ENCODE measurements at regions not wholly inside any gene's neighbourhood (a gene's known extent, or its start where the extent isn't known, plus 50 kb on each side); places are given as distances from the start of the nearest gene placed in this dataset.
"Not testable (repeated sequence)": the region's sequence is repeated elsewhere in the genome, so short reads cannot be mapped to it uniquely, and the experiment has no call there.

GRCh38 chr6:118367314-118367713 is 180.8 kb upstream of the PLN start:
- Histone ChIP-seq H3K4me3 (ENCODE audit: low read depth, low read length) (no peak overlapping the region), H3K9me3 (ENCODE audit: severe bottlenecking) (peaks cover 4% of the 10 kb centered on the region), H3K27ac (no peak overlapping the region), H3K27me3 (ENCODE audit: insufficient read depth, low read depth, severe bottlenecking) (no peaks in the 10 kb centered on the region), H3K36me3 (no peaks in the 10 kb centered on the region)
- no peak for DNase-seq
- no peak for TF ChIP-seq CTCF (IDR thresholded peaks at IDR 0.05; ENCODE audit: low read depth, low read length)

GRCh38 chr6:118370722-118371121 is 177.4 kb upstream of the PLN start:
- Histone ChIP-seq H3K9me3 (ENCODE audit: severe bottlenecking) (peaks cover 4% of the 10 kb centered on the region), H3K36me3 (no peaks in the 10 kb centered on the region), H3K27me3 (ENCODE audit: insufficient read depth, low read depth, severe bottlenecking) (no peaks in the 10 kb centered on the region), H3K27ac (no peak overlapping the region), H3K4me3 (ENCODE audit: low read depth, low read length) (no peak overlapping the region)
- no peak for DNase-seq
- TF ChIP-seq CTCF (IDR thresholded peaks at IDR 0.05; ENCODE audit: low read depth, low read length), result no peak

GRCh38 chr6:118371955-118372354 is 176.1 kb upstream of the PLN start:
- Histone ChIP-seq H3K4me3 (ENCODE audit: low read depth, low read length) (no peak overlapping the region), H3K27me3 (ENCODE audit: insufficient read depth, low read depth, severe bottlenecking) (no peaks in the 10 kb centered on the region), H3K9me3 (ENCODE audit: severe bottlenecking) (peaks cover 4% of the 10 kb centered on the region), H3K27ac (no peak overlapping the region), H3K36me3 (no peaks in the 10 kb centered on the region)
- no peak for TF ChIP-seq CTCF (IDR thresholded peaks at IDR 0.05; ENCODE audit: low read depth, low read length)
- no peak for DNase-seq

- Histone ChIP-seq H3K36me3 (no peaks in the 10 kb centered on the region), H3K27me3 (ENCODE audit: insufficient read depth, low read depth, severe bottlenecking) (no peaks in the 10 kb centered on the region), H3K27ac (no peak overlapping the region), H3K4me3 (ENCODE audit: low read depth, low read length) (no peak overlapping the region), H3K9me3 (ENCODE audit: severe bottlenecking) (peaks cover 4% of the 10 kb centered on the region)
- TF ChIP-seq CTCF (IDR thresholded peaks at IDR 0.05; ENCODE audit: low read depth, low read length), result no peak
- DNase-seq, result peak; percentile 10
Observed at GRCh38 chr6:118372413-118372812, 175.7 kb upstream of the PLN start.

GRCh38 chr6:118377711-118378414 is 170.2 kb upstream of the PLN start:
- Histone ChIP-seq H3K4me3 (ENCODE audit: low read depth, low read length) (no peak overlapping the region), H3K27me3 (ENCODE audit: insufficient read depth, low read depth, severe bottlenecking) (no peaks in the 10 kb centered on the region), H3K27ac (no peak overlapping the region), H3K36me3 (no peaks in the 10 kb centered on the region), H3K9me3 (ENCODE audit: severe bottlenecking) (no peaks in the 10 kb centered on the region)
- no peak for DNase-seq
- no peak for TF ChIP-seq CTCF (IDR thresholded peaks at IDR 0.05; ENCODE audit: low read depth, low read length)

- not testable (repeated sequence) for H3K27ac ChIP-seq; H3K9me3 ChIP-seq (ENCODE audit: severe bottlenecking); DNase-seq; H3K36me3 ChIP-seq; H3K4me3 ChIP-seq (ENCODE audit: low read depth, low read length); H3K27me3 ChIP-seq (ENCODE audit: insufficient read depth, low read depth, severe bottlenecking)
Observed at GRCh38 chr6:118380620-118381019, 167.5 kb upstream of the PLN start.
